ENCODE measurements at regions not wholly inside any gene's neighbourhood (a gene's known extent, or its start where the extent isn't known, plus 50 kb on each side); places are given as distances from the start of the nearest gene placed in this dataset.
"Not testable (repeated sequence)": the region's sequence is repeated elsewhere in the genome, so short reads cannot be mapped to it uniquely, and the experiment has no call there.

DNA sequence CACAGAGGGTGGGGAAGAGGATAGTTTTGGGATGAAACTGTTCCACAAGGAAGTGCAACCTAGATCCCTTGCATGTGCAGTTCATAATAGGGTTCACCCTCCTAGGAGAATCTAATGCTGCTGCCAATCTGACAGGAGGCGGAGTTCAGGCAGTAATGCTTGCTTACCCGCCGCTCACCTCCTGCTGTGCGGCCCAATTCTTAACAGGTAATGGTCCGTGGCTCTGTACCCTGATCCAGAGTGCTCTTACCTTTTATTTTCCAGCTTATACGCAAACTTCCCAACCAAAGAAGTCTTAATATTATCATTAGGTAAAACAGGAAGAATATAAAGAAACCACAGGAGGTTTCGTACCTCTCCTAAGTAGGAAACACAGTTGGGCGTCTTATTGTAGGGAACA is 82.7 kb upstream of the CD302 start:
- H3K27me3 ChIP-seq = no peaks in the 10 kb centered on the region
- H3K9me3 ChIP-seq = no peaks in the 10 kb centered on the region
- H3K4me3 ChIP-seq = no peak overlapping the region
- H3K27ac ChIP-seq = no peak overlapping the region
- TF ChIP-seq Cebpa-rat (IDR thresholded peaks at IDR 0.05) = no peak
- no peaks in the 10 kb centered on the region for H3K4me1 ChIP-seq
- peaks cover 63% of the 10 kb centered on the region for H3K36me3 ChIP-seq
- H4K20me1 ChIP-seq = no peaks in the 10 kb centered on the region
- H3K9ac ChIP-seq = no peak overlapping the region
- no peak overlapping the region for H3K4me2 ChIP-seq

DNA sequence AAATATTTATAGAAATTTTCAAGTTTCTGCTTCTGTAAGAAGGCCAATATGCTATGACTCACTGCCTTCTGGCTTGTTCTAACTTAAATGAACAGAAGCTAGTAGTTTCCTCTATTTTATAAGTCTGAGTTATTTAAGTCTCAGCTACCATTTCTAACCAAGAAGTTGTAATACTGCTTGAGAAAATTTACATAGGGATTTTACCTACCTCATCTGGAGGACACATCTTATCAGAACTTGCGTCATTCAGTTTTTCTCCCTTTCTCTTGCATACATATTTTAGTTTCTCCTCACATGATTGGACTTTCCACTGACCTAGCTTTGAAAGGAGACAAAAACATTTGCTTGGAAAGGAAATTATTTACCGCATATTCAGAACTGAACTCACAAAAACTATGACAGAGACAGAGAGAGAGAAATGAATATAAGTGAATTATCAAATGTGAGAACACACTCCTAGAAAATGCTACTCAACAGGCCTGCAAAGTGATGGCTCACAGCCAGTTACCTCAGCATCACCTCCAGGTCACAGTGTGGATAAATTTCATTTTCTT is 81.1 kb upstream of the CD302 start:
- no peaks in the 10 kb centered on the region for H3K9me3 ChIP-seq
- no peak overlapping the region for H3K4me3 ChIP-seq
- H3K9ac ChIP-seq = no peak overlapping the region
- H3K4me2 ChIP-seq = no peak overlapping the region
- no peak overlapping the region for H3K27ac ChIP-seq
- no peaks in the 10 kb centered on the region for H4K20me1 ChIP-seq
- H3K36me3 ChIP-seq = peaks cover 55% of the 10 kb centered on the region
- H3K4me1 ChIP-seq = no peaks in the 10 kb centered on the region
- no peak for TF ChIP-seq Cebpa-rat (IDR thresholded peaks at IDR 0.05)
- H3K27me3 ChIP-seq = no peaks in the 10 kb centered on the region

DNA sequence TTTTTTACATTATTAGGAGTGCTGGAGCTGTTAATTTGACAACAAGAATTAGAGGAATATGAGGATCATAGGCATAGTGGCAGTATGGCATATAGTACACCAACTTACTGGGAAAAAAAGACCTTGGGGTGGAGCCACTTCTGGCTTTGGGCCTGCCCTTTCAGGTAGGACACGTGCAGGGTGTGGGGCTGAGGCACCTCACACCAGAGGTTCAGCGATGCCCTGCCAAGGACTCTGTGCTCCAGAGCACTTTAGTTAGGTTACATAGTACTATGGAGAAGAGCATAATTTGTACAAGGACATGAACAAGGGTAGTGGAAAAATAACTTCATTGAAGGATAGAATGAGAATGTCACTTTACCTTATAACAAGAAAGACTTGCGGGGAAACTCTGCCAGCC is 77.1 kb upstream of the CD302 start:
- Histone ChIP-seq H3K27ac (no peak overlapping the region), H3K4me1 (no peaks in the 10 kb centered on the region), H3K4me3 (no peak overlapping the region), H3K9me3 (no peaks in the 10 kb centered on the region), H3K27me3 (no peaks in the 10 kb centered on the region), H4K20me1 (no peaks in the 10 kb centered on the region), H3K9ac (no peak overlapping the region), H3K36me3 (peaks cover 50% of the 10 kb centered on the region), H3K4me2 (no peak overlapping the region)
- TF ChIP-seq Cebpa-rat (IDR thresholded peaks at IDR 0.05) = no peak

DNA sequence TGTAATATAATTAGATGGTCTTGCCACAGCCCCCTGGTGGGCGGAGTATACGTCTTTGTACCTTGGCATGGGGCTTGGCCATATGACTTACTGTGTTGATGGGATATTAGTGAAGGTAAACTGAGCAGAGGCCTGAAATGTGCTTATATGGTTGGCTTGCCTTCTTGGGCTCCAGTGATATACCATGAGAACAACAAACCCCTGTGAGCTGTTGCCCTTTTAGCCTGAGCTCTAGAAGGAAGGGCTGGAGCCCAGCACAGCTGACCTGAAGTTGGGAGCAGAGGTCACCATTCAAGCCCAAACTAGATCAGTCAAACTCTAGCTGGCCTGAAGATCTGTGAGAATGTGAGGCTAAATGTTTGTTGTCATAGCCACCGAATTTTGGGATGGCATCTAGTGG is 75.2 kb upstream of the CD302 start:
- no peaks in the 10 kb centered on the region for H3K4me1 ChIP-seq
- no peak overlapping the region for H3K27ac ChIP-seq
- H3K9me3 ChIP-seq = no peaks in the 10 kb centered on the region
- no peak overlapping the region for H3K4me2 ChIP-seq
- no peak overlapping the region for H3K4me3 ChIP-seq
- TF ChIP-seq Cebpa-rat (IDR thresholded peaks at IDR 0.05) = no peak
- H3K9ac ChIP-seq = no peak overlapping the region
- no peaks in the 10 kb centered on the region for H3K27me3 ChIP-seq
- no peaks in the 10 kb centered on the region for H4K20me1 ChIP-seq
- peaks cover 59% of the 10 kb centered on the region for H3K36me3 ChIP-seq

DNA sequence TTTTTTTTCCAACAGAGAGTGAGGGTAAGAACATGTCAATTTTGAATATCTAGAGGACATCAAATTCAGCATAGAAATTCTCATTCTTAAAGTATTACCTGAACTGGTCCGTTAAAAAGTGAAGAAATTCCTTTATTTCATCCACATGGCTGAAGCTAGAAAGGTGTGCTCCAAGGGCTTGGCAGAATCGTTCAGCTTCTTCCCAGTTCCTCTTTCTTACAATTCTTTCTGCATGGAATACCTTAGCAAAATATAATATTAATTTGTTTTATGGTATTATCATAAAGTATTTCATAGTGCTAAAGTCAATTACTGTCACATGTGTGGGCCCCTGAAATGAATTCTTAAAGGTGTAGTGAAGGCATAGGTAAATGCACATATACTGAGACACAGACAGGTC is 74.3 kb upstream of the CD302 start:
- Histone ChIP-seq H3K4me2 (no peak overlapping the region), H3K36me3 (peaks cover 50% of the 10 kb centered on the region), H3K4me3 (no peak overlapping the region), H3K4me1 (no peaks in the 10 kb centered on the region), H4K20me1 (no peaks in the 10 kb centered on the region), H3K27me3 (no peaks in the 10 kb centered on the region), H3K27ac (no peak overlapping the region), H3K9ac (no peak overlapping the region), H3K9me3 (no peaks in the 10 kb centered on the region)
- TF ChIP-seq Cebpa-rat (IDR thresholded peaks at IDR 0.05) = no peak

DNA sequence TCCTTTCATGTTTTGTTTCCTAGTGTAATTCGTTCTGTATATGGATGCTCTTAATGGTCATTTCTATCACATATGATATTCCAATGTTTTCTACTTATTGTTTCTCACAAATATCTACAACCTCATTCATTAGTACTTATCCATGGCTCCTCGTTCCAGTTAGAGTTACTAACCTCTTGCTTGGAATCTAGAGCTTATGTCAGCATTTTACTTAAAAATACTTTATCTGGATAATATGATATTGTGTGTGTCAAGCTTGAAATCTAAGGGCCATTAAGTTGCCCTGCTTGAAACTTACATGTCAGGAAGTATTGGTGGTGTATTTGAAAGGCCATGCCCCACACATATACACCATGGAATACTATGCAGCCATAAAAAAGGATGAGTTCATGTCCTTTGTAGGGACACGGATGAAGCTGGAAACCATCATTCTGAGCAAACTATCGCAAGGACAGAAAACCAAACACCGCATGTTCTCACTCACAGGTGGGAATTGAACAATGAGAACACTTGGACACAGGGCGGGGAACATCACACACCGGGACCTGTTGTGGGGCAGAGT is 70.7 kb upstream of the CD302 start:
- H3K9me3 ChIP-seq, H3K4me3 ChIP-seq, H3K4me2 ChIP-seq, H3K4me1 ChIP-seq, H3K27ac ChIP-seq, H4K20me1 ChIP-seq, H3K27me3 ChIP-seq, H3K9ac ChIP-seq: not testable (repeated sequence)
- peaks cover 55% of the 10 kb centered on the region for H3K36me3 ChIP-seq

DNA sequence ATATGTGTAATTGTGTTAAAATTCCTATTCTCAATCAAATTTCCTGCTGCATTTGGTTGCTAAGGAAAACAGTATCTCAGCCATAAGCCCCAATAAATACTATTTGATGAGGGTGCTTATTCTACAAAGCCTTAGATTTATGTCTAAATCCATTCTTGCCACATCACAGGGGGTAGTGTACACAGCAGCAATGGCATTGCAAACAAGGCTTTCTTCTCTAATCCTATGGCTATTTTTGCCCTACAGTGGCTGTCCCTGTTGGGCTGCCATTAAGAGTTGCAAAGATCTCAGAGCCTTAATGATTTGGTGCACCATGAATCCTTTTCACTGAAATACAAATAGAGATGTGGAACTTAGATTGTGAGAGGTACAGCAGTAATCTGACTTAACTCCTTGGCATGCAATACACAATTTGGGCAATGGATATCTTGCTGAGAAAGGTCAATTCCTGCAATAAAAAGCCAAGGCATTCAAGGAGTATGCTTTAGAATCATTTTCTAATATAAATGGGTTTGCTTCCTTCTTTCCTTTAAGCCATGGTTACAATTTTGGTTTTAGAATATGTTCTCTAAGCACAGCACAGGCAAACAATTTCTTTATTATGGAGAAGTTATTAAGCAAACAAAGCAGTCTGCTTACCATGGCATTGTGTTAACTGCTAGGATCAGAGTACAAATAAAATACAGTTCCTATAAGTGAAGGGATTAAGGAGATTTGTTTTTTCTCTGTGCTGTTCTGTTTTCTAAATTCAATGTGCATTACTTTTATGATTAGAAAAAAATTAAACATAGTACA is 69.8 kb upstream of the CD302 start:
- Histone ChIP-seq H3K27ac (no peak overlapping the region), H3K36me3 (peaks cover 58% of the 10 kb centered on the region), H4K20me1 (no peaks in the 10 kb centered on the region), H3K4me3 (no peak overlapping the region), H3K4me1 (no peaks in the 10 kb centered on the region), H3K27me3 (no peaks in the 10 kb centered on the region), H3K4me2 (no peak overlapping the region), H3K9me3 (peaks cover 10% of the 10 kb centered on the region; the same call in 1 of the 2 replicates), H3K9ac (no peak overlapping the region)
- no peak for TF ChIP-seq Cebpa-rat (IDR thresholded peaks at IDR 0.05)

DNA sequence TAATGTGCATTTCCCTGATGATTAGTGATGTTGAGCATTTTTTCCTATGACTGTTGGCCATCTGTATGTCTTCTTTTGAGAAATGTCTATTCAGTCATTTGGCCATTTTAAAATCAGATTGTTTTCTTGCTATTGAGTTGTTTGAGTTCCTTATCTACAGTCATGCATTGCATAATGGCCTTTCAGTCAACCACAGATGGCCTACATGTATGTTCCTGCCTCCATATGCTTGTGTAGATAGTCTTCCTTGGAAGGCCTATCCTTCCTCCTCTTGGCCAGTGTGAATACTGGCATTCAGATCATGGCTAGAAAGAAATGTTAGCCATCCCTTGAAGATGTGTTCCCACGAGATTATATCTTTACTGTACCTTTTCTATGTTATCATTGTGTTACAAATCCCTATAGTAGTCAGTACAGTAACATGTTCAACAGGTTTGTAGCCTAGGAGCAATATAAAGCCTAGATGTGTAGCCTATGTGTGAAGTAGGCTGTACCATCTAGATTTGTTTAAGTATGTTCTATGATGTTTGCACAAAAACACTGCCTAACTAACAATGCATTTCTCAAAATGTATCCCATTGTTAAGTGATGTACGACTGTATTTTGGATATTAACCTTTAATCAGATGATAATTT is 65.6 kb upstream of the CD302 start:
- Histone ChIP-seq H3K4me1 (no peaks in the 10 kb centered on the region), H3K9ac (no peak overlapping the region), H3K36me3 (peaks cover 40% of the 10 kb centered on the region), H3K27me3 (no peaks in the 10 kb centered on the region; the same call in 1 of the 2 replicates), H3K4me3 (no peak overlapping the region), H4K20me1 (no peaks in the 10 kb centered on the region), H3K4me2 (no peak overlapping the region), H3K27ac (no peak overlapping the region), H3K9me3 (peaks cover 10% of the 10 kb centered on the region; the same call in 1 of the 2 replicates)
- TF ChIP-seq Cebpa-rat (IDR thresholded peaks at IDR 0.05) = no peak

DNA sequence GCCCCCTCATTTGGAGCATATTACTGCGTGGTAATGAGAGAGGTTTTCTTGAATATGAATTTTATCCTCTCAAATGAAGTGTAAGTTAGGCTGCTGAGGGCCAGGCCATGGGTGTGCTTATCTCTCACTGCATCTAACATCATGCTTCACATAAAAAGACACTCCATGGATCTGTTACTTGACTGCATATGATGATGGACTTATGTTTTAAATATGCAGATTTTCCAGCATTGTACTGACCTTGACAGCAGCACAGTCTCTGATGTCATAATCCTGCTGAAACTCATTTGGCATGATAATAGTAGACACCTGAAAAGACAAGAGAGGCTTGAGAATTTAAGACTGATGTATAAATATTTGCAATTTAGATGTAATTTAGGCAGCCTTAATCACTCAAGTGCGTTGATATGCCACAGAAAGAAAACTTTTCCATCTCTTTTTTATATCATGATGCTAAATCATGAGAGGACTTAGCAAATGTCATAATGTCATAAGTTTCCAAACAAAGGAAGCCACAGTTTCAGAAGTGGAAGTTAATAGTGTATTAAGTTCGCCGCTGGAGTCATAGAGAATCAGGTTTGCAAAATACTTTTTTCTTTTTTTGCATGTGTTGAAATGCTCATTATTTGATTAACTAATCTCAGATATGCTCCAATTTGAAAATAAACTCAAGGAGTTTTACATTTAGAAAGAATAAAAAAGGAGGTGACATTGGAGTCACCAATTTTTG is 62.7 kb upstream of the CD302 start:
- Histone ChIP-seq H3K9ac (no peak overlapping the region), H3K9me3 (peaks cover 10% of the 10 kb centered on the region; the same call in 1 of the 2 replicates), H4K20me1 (no peaks in the 10 kb centered on the region), H3K4me3 (no peak overlapping the region), H3K4me1 (no peaks in the 10 kb centered on the region), H3K36me3 (peaks cover 35% of the 10 kb centered on the region), H3K27ac (no peak overlapping the region), H3K4me2 (no peak overlapping the region), H3K27me3 (no peaks in the 10 kb centered on the region; the same call in 1 of the 2 replicates)
- TF ChIP-seq Cebpa-rat (IDR thresholded peaks at IDR 0.05) = no peak
